ENCODE measurements at regions not wholly inside any gene's neighbourhood (a gene's known extent, or its start where the extent isn't known, plus 50 kb on each side); places are given as distances from the start of the nearest gene placed in this dataset.

DNA sequence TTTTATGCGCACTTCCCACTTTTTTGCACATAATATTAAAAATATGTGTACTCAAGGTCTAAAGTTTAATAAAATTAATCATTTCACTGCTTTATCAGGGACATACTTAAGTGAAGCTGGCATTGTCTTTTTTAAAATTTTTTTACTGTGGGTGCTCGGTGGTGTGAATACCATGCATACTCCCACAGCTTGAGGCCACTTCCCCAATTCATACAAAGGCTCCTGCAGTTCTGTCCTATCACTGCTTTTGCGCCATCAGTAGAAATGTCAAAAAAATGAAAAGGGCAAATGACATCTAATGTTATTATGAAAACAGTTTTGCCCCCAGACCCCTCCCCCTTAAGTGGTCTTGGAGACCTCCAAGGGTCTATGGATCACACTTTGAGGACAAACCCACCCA is 464.1 kb upstream of the ARID1B start:
- H4K20me1 ChIP-seq (ENCODE audit: insufficient read depth, low read length), result no peaks in the 10 kb centered on the region
- no peaks in the 10 kb centered on the region for H3K79me2 ChIP-seq (ENCODE audit: low read length)
- H3K4me1 ChIP-seq (ENCODE audit: low read length), result no peaks in the 10 kb centered on the region
- no peak overlapping the region for H2AFZ ChIP-seq (ENCODE audit: low read depth, low read length)
- H3K4me3 ChIP-seq (ENCODE audit: low read length), result no peak overlapping the region
- no peaks in the 10 kb centered on the region for H3K36me3 ChIP-seq (replicated peaks; ENCODE audit: low read depth, low read length)
- H3K9ac ChIP-seq (ENCODE audit: low read length), result no peak overlapping the region
- no peaks in the 10 kb centered on the region for H3K27me3 ChIP-seq (ENCODE audit: low read depth, low read length)
- H3K9me3 ChIP-seq (ENCODE audit: insufficient read depth, low read length), result no peaks in the 10 kb centered on the region
- no peak overlapping the region for H3K27ac ChIP-seq (ENCODE audit: low read length)
- H3K4me2 ChIP-seq (ENCODE audit: low read length), result no peak overlapping the region
- TF ChIP-seq, protein P1, sequence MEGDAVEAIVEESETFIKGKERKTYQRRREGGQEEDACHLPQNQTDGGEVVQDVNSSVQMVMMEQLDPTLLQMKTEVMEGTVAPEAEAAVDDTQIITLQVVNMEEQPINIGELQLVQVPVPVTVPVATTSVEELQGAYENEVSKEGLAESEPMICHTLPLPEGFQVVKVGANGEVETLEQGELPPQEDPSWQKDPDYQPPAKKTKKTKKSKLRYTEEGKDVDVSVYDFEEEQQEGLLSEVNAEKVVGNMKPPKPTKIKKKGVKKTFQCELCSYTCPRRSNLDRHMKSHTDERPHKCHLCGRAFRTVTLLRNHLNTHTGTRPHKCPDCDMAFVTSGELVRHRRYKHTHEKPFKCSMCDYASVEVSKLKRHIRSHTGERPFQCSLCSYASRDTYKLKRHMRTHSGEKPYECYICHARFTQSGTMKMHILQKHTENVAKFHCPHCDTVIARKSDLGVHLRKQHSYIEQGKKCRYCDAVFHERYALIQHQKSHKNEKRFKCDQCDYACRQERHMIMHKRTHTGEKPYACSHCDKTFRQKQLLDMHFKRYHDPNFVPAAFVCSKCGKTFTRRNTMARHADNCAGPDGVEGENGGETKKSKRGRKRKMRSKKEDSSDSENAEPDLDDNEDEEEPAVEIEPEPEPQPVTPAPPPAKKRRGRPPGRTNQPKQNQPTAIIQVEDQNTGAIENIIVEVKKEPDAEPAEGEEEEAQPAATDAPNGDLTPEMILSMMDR (IDR thresholded peaks at IDR 0.05; ENCODE audit: low read depth, low read length), result no peak
- TF ChIP-seq EZH2phosphoT487 (IDR thresholded peaks at IDR 0.05; ENCODE audit: low read depth), result no peak

DNA sequence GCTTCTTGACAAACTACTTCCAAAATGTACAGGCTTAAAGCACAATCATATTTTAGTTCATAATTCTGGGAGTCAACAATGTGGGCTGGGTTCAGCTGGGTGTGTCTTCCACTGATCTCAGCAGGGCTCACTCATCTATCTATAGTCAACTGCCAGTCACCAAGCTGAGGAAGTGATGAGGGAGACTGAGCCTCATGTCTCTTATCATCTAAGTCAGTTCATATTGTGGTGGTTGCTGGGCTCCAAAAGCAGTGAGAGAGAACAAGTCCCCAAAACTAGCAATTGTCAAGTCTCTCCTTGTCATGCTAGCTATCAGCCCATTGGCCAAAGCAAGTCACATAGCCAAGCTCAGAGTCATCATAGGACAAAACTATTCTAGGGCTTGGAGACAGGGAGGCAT is 465.9 kb upstream of the ARID1B start:
- no peak overlapping the region for H3K4me2 ChIP-seq (ENCODE audit: low read length)
- no peaks in the 10 kb centered on the region for H3K27me3 ChIP-seq (ENCODE audit: low read depth, low read length)
- H3K4me3 ChIP-seq (ENCODE audit: low read length), result no peak overlapping the region
- no peak overlapping the region for H3K9ac ChIP-seq (ENCODE audit: low read length)
- H3K9me3 ChIP-seq (ENCODE audit: insufficient read depth, low read length), result no peaks in the 10 kb centered on the region
- H4K20me1 ChIP-seq (ENCODE audit: insufficient read depth, low read length), result no peaks in the 10 kb centered on the region
- H3K79me2 ChIP-seq (ENCODE audit: low read length), result no peaks in the 10 kb centered on the region
- no peaks in the 10 kb centered on the region for H3K4me1 ChIP-seq (ENCODE audit: low read length)
- TF ChIP-seq, protein P1 (IDR thresholded peaks at IDR 0.05; ENCODE audit: low read depth, low read length), result no peak
- no peak for TF ChIP-seq EZH2phosphoT487 (IDR thresholded peaks at IDR 0.05; ENCODE audit: low read depth)
- H2AFZ ChIP-seq (ENCODE audit: low read depth, low read length), result no peak overlapping the region
- no peak overlapping the region for H3K27ac ChIP-seq (ENCODE audit: low read length)
- H3K36me3 ChIP-seq (replicated peaks; ENCODE audit: low read depth, low read length), result no peaks in the 10 kb centered on the region

DNA sequence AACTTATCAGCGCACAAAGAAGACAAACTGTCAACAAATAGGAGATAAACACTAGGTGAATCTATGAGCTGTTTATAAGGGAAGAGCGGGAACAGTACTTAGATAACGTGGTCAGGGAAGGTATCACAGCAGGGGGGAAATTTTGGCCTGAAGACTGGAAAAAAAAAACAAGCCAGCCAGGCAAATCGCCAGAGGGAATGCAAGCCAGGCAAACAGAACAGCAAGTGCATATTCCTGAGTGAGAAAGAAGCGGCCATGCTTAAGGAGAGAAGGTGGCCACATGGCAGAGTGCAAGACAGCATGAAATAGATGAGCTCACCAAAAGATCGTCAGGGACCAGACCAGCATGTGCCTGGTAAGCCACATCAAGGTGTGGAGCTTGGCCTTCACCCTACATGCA is 466.5 kb upstream of the ARID1B start:
- no peak for TF ChIP-seq EZH2phosphoT487 (IDR thresholded peaks at IDR 0.05; ENCODE audit: low read depth)
- TF ChIP-seq, protein P1 (IDR thresholded peaks at IDR 0.05; ENCODE audit: low read depth, low read length), result no peak
- Histone ChIP-seq H2AFZ (ENCODE audit: low read depth, low read length) (no peak overlapping the region), H3K36me3 (replicated peaks; ENCODE audit: low read depth, low read length) (no peaks in the 10 kb centered on the region), H3K9ac (ENCODE audit: low read length) (no peak overlapping the region), H3K4me3 (ENCODE audit: low read length) (no peak overlapping the region), H3K79me2 (ENCODE audit: low read length) (no peaks in the 10 kb centered on the region), H3K9me3 (ENCODE audit: insufficient read depth, low read length) (no peaks in the 10 kb centered on the region), H3K4me1 (ENCODE audit: low read length) (no peaks in the 10 kb centered on the region), H4K20me1 (ENCODE audit: insufficient read depth, low read length) (no peaks in the 10 kb centered on the region), H3K27me3 (ENCODE audit: low read depth, low read length) (no peaks in the 10 kb centered on the region), H3K4me2 (ENCODE audit: low read length) (no peak overlapping the region), H3K27ac (ENCODE audit: low read length) (no peak overlapping the region)

DNA sequence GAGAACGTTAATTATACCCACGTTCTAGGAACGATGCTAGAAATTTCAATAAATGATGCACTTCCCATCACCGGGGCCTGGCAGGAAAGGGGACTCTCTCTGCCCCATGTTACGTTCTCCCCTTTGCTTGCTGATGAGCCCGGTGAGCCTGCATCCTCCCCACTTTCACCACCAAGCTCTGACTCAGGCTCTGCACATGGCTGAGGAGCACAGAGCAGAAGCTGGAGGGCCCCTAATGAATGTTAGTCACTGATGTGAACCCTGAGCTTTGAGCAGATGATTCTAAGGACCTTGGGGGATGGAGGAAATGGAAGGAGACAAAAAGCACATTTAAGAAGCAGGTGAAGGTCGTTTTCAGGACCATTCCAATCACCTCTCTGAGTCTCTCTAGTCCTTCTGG is 468.2 kb upstream of the ARID1B start:
- Histone ChIP-seq H3K9me3 (ENCODE audit: insufficient read depth, low read length) (no peaks in the 10 kb centered on the region), H3K4me2 (ENCODE audit: low read length) (no peak overlapping the region), H3K27ac (ENCODE audit: low read length) (no peak overlapping the region)

More for the DNA sequence above, 468.2 kb upstream of the ARID1B start:
- Histone ChIP-seq H3K36me3 (replicated peaks; ENCODE audit: low read depth, low read length) (no peaks in the 10 kb centered on the region), H3K27me3 (ENCODE audit: low read depth, low read length) (no peaks in the 10 kb centered on the region), H4K20me1 (ENCODE audit: insufficient read depth, low read length) (no peaks in the 10 kb centered on the region), H3K4me3 (ENCODE audit: low read length) (no peak overlapping the region), H3K9ac (ENCODE audit: low read length) (no peak overlapping the region), H3K79me2 (ENCODE audit: low read length) (no peaks in the 10 kb centered on the region), H2AFZ (ENCODE audit: low read depth, low read length) (no peak overlapping the region), H3K4me1 (ENCODE audit: low read length) (no peaks in the 10 kb centered on the region)
- TF ChIP-seq EZH2phosphoT487 (IDR thresholded peaks at IDR 0.05; ENCODE audit: low read depth), result no peak
- TF ChIP-seq, protein P1 (IDR thresholded peaks at IDR 0.05; ENCODE audit: low read depth, low read length), result no peak
